HCT116 (cell line): ENCODE measurements at regions not wholly inside any gene's neighbourhood (a gene's known extent, or its start where the extent isn't known, plus 50 kb on each side); places are given as distances from the start of the nearest gene placed in this dataset.
"Not testable (repeated sequence)": the region's sequence is repeated elsewhere in the genome, so short reads cannot be mapped to it uniquely, and the experiment has no call there.

Experiments
- ATAC-seq: fragments of 200-7000 bp; cut with Tn5 transposase; 2 replicates; pipeline ENCODE4 v1.9.1; 2020; ENCODE audit warnings: mild to moderate bottlenecking, moderate library complexity
- BruUV-seq: library from RNA; stranded (reverse); fragments of 400-500 nt; replicated peaks from 2 replicates; lab custom pipeline; 2021; lab: Mats Ljungman, UMichigan
- CTCF ChIA-PET: fragments of 300-600 bp; sonication (Branson Sonifier 250); formaldehyde crosslinking; loops from one replicate; lab custom pipeline; 2021; ENCODE audit warnings: antibody characterized with exemption; lab: Charles Lee
- POLR2A ChIA-PET: fragments of 300-600, 350-600 bp; sonication (Branson Sonifier 250); formaldehyde crosslinking; loops from one replicate; lab custom pipeline; 2021; ENCODE audit warnings: antibody characterized with exemption; lab: Charles Lee
- RAD21 ChIA-PET, 2 experiments: fragments of 300-600 bp; sonication (Branson Sonifier 250); formaldehyde crosslinking; loops; one replicate each; lab custom pipeline; 2023; ENCODE audit warnings: low total read pairs in 2 of 2; ENCODE audit not compliant: uncharacterized antibody in 2 of 2, unreplicated experiment in 2 of 2, low non-redundant PET in 1 of 2; lab: Charles Lee
- DNase-seq: peaks from one replicate; pipeline ENCODE4 v3.0.0-alpha.2; 2010; ENCODE audit warnings: low read depth, low spot score
- H2AFZ ChIP-seq: fragments of 200-600 bp; shearing (Covaris generic), sonication (generic); 2 replicates; pipeline ENCODE4 v1.6.1; 2017; ENCODE audit warnings: low read depth, mixed run types, mixed read lengths, antibody characterized with exemption, low read length; ENCODE audit not compliant: poor library complexity, severe bottlenecking
- H3K27ac ChIP-seq: 2 replicates; pipeline ENCODE4 v1.5.1; 2012; ENCODE audit warnings: low read depth, low read length
- H3K27me3 ChIP-seq: fragments of 200-600 bp; sonication (generic); 2 replicates; pipeline ENCODE4 v1.6.1; 2016; ENCODE audit warnings: mixed run types, low read length, mixed read lengths; ENCODE audit not compliant: insufficient read depth
- H3K36me3 ChIP-seq, 2 experiments: fragments of 200-500 bp in 1 of 2; fragments of 200-600 bp in 1 of 2; sonication (Bioruptor generic) in 1 of 2; sonication (generic) in 1 of 2; 2 replicates each; pipeline versions ENCODE4 v1.5.1 to v1.6.1; 2014 to 2016; ENCODE audit warnings: low read length in 2 of 2, inconsistent platforms in 1 of 2, mixed read lengths in 1 of 2, mixed run types in 1 of 2; ENCODE audit not compliant: insufficient read depth in 2 of 2, control insufficient read depth in 1 of 2
- H3K4me1 ChIP-seq, 2 experiments: fragments of 200-600 bp in 1 of 2; sonication (generic) in 1 of 2; 2 replicates each; pipeline versions ENCODE4 v1.5.1 to v1.6.1; 2012 to 2017; ENCODE audit warnings: low read length in 2 of 2, inconsistent platforms in 1 of 2, mild to moderate bottlenecking in 1 of 2, mixed read lengths in 1 of 2, mixed run types in 1 of 2, moderate library complexity in 1 of 2; ENCODE audit not compliant: insufficient read depth in 2 of 2, control insufficient read depth in 1 of 2
- H3K4me2 ChIP-seq: fragments of 200-600 bp; sonication (generic); 2 replicates; pipeline ENCODE4 v1.6.1; 2017; ENCODE audit warnings: mixed run types, low read length, mixed read lengths
- H3K4me3 ChIP-seq, 2 experiments: fragments of 200-600 bp in 1 of 2; sonication (generic) in 1 of 2; replicated peaks in 1 of 2; 2 replicates each; pipeline ENCODE4 v1.5.1; 2011 to 2016; ENCODE audit warnings: low read length in 2 of 2, control low read depth in 1 of 2, low read depth in 1 of 2, mild to moderate bottlenecking in 1 of 2, mixed read lengths in 1 of 2, mixed run types in 1 of 2
- H3K79me2 ChIP-seq: fragments of 200-600 bp; sonication (generic); 2 replicates; pipeline ENCODE4 v1.6.1; 2017; ENCODE audit warnings: mild to moderate bottlenecking, mixed run types, low read length, moderate library complexity, mixed read lengths; ENCODE audit not compliant: insufficient read depth
- H3K9ac ChIP-seq: fragments of 200-600 bp; sonication (generic); 2 replicates; pipeline ENCODE4 v1.6.1; 2016; ENCODE audit warnings: low read length, mixed read lengths
- H3K9me2 ChIP-seq: fragments of 200-600 bp; sonication (generic), shearing (Covaris generic); 2 replicates; pipeline ENCODE4 v1.6.1; 2017; ENCODE audit warnings: mixed run types, mild to moderate bottlenecking, moderate library complexity; ENCODE audit not compliant: insufficient read depth
- H3K9me3 ChIP-seq, 2 experiments: fragments of 200-500 bp in 1 of 2; fragments of 200-600 bp in 1 of 2; sonication (Bioruptor generic) in 1 of 2; sonication (generic) in 1 of 2; 2 replicates each; pipeline ENCODE4 v1.6.1; 2014 to 2017; ENCODE audit warnings: low read length in 2 of 2, mixed read lengths in 2 of 2, inconsistent platforms in 1 of 2, low read depth in 1 of 2, mild to moderate bottlenecking in 1 of 2, mixed run types in 1 of 2, moderate library complexity in 1 of 2; ENCODE audit not compliant: control insufficient read depth in 1 of 2, insufficient read depth in 1 of 2
- H4K20me1 ChIP-seq: fragments of 200-600 bp; sonication (generic), shearing (Covaris generic); 2 replicates; pipeline ENCODE4 v1.6.1; 2017; ENCODE audit warnings: mixed run types, mild to moderate bottlenecking, moderate library complexity; ENCODE audit not compliant: insufficient read depth
- POLR2A ChIP-seq: IDR thresholded peaks from 2 replicates; pipeline ENCODE4 v1.7.0; 2011; ENCODE audit warnings: borderline replicate concordance; ENCODE audit not compliant: insufficient read depth, insufficient read length; ENCODE audit errors: extremely low read depth
- RAD21 ChIP-seq: IDR thresholded peaks from 2 replicates; pipeline ENCODE4 v1.6.1; 2012; ENCODE audit warnings: low read depth, mild to moderate bottlenecking
- SIN3A ChIP-seq: IDR thresholded peaks from 2 replicates; pipeline ENCODE4 v1.6.1; 2012; ENCODE audit warnings: low read depth
- intact Hi-C: fragments of 100-400 bp; cut with micrococcal nuclease; formaldehyde crosslinking; loops from 2 replicates; pipeline ENCODE4 v1.10.0; 2022
- TF ChIP-seq, protein P1 (sequence below): IDR thresholded peaks from 2 replicates; pipeline ENCODE4 v1.6.1; 2012; ENCODE audit warnings: low read depth

DNA sequence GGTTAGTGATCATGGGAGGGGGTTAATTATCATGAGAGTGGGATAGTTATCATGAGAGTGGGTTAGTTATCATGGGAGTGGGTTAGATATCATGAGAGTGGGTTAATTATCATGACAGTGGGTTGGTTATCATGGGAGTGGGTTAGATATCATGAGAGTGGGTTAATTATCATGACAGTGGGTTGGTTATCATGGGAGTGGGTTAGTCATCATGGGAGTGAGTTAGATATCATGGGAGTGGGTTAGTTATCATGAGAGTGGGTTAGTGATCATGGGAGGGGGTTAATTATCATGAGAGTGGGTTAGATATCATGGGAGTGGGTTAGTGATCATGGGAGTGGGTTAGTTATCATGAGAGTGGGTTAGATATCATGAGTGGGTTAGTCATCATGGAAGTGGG is 235.8 kb upstream of the C1orf174 start:
- intact Hi-C loops, ATAC-seq, H3K4me2 ChIP-seq, H3K4me1 ChIP-seq, H3K36me3 ChIP-seq, H3K9ac ChIP-seq, H4K20me1 ChIP-seq, BruUV-seq, H2AFZ ChIP-seq, H3K9me2 ChIP-seq, POLR2A ChIA-PET, H3K27me3 ChIP-seq, DNase-seq, RAD21 ChIA-PET, H3K27ac ChIP-seq, H3K79me2 ChIP-seq, CTCF ChIA-PET, H3K9me3 ChIP-seq, H3K4me3 ChIP-seq: not testable (repeated sequence)

DNA sequence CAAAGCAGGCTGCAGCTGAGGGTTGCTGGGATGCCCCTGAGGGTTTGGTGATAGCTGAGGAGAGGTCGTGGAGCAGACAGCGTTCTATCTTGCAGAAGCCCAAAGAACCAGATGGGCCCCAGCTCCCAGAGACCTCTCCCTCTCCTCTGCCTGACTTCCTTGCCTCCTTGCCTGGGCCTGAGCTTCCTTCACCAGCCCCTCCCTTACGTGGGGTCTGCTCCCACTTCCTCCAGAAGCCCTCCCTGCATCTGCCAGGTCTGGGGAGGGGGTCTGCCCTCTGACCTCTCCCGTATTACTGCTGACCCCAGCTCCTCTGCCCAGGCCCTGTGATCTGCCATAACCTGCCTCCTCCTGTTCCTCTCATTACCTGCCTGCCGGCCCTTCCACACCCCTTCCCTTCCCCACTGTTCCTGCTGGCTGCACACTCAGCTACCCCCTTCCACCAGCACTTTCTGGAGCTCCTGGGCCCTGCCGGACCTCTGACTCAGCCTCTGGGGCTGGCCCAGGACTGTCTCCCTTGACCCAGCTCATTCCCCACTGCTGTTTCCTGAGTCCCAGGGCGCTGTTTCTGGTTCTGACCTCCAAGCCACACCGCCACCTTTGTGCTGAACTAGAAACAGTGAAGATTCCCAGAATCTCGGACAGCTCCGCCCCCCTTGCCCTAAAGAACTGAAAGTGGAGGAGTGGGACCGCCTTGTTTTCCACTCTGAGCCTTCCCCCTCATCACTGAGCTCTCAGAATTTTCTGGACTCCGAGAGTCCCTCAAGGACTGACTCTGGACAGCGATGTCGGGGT is 237.7 kb upstream of the C1orf174 start:
- Histone ChIP-seq H3K9ac (no peak overlapping the region), H2AFZ (no peak overlapping the region), H3K9me2 (no peaks in the 10 kb centered on the region), H3K36me3 (no peaks in the 10 kb centered on the region), H3K27ac (no peak overlapping the region), H3K4me3 (no peak overlapping the region), H4K20me1 (no peaks in the 10 kb centered on the region), H3K4me1 (no peaks in the 10 kb centered on the region), H3K27me3 (peaks cover 5% of the 10 kb centered on the region), H3K9me3 (no peaks in the 10 kb centered on the region), H3K79me2 (no peaks in the 10 kb centered on the region), H3K4me2 (no peak overlapping the region)
- RAD21 ChIA-PET: no interaction called here
- intact Hi-C loops: no loop called here
- no peak for DNase-seq
- CTCF ChIA-PET: no interaction called here
- BruUV-seq: no TSS peak
- TF ChIP-seq, protein P1, sequence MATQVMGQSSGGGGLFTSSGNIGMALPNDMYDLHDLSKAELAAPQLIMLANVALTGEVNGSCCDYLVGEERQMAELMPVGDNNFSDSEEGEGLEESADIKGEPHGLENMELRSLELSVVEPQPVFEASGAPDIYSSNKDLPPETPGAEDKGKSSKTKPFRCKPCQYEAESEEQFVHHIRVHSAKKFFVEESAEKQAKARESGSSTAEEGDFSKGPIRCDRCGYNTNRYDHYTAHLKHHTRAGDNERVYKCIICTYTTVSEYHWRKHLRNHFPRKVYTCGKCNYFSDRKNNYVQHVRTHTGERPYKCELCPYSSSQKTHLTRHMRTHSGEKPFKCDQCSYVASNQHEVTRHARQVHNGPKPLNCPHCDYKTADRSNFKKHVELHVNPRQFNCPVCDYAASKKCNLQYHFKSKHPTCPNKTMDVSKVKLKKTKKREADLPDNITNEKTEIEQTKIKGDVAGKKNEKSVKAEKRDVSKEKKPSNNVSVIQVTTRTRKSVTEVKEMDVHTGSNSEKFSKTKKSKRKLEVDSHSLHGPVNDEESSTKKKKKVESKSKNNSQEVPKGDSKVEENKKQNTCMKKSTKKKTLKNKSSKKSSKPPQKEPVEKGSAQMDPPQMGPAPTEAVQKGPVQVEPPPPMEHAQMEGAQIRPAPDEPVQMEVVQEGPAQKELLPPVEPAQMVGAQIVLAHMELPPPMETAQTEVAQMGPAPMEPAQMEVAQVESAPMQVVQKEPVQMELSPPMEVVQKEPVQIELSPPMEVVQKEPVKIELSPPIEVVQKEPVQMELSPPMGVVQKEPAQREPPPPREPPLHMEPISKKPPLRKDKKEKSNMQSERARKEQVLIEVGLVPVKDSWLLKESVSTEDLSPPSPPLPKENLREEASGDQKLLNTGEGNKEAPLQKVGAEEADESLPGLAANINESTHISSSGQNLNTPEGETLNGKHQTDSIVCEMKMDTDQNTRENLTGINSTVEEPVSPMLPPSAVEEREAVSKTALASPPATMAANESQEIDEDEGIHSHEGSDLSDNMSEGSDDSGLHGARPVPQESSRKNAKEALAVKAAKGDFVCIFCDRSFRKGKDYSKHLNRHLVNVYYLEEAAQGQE: no peak
- TF ChIP-seq RAD21: no peak
- TF ChIP-seq SIN3A: no peak
- TF ChIP-seq POLR2A: no peak
- POLR2A ChIA-PET: no interaction called here
- ATAC-seq: no peak
